RWPE1 (cell line): ENCODE measurements at regions not wholly inside any gene's neighbourhood (a gene's known extent, or its start where the extent isn't known, plus 50 kb on each side); places are given as distances from the start of the nearest gene placed in this dataset.
A peak's percentile ranks its signal among the peaks of the same experiment; 100 is the strongest.

Source experiments
- CTCF ChIA-PET: fragments of 350-600 bp; sonication (Branson Sonifier 250); formaldehyde crosslinking; extraction: SDS; loops from one replicate; lab custom pipeline; 2021; lab: Yijun Ruan, JAX
- POLR2A ChIA-PET: fragments of 400-600 bp; formaldehyde crosslinking; extraction: SDS; loops from one replicate; lab custom pipeline; 2020; ENCODE audit warnings: antibody characterized with exemption; ENCODE audit not compliant: low non-redundant PET; lab: Yijun Ruan, JAX
- DNase-seq: peaks from one replicate; pipeline ENCODE4 v3.0.0; 2012; ENCODE audit warnings: low spot score
- H3K27ac ChIP-seq: fragments of 450-650 bp; 2 replicates; pipeline ENCODE4 v1.5.1; 2017
- CTCF ChIP-seq: fragments of 450-650 bp; conservative IDR thresholded peaks from 2 replicates; pipeline ENCODE4 v1.5.1; 2017; ENCODE audit warnings: low read depth, mild to moderate bottlenecking

GRCh38 chr20:7741866-7742265, 198.4 kb downstream of the HAO1 start:
- no peak for TF ChIP-seq CTCF
- CTCF ChIA-PET: no interaction called here
- DNase-seq: no peak
- H3K27ac ChIP-seq: no peak overlapping the region
- POLR2A ChIA-PET: no interaction called here

GRCh38 chr20:7742479-7742878, 197.8 kb downstream of the HAO1 start:
- ChIA-PET CTCF (interaction anchor here (0.6 to 0.8 kb wide), 3 partner anchors 149 to 1301 kb away, joined by 4 to 5 read pairs (median 5); no protein-coding TSS in a partner anchor), POLR2A (no interaction called here)
- no peak for TF ChIP-seq CTCF
- H3K27ac ChIP-seq: no peak overlapping the region
- DNase-seq: peak; percentile 56

- no peak for TF ChIP-seq CTCF
- peak; percentile 5 for DNase-seq
- no peak overlapping the region for H3K27ac ChIP-seq
- CTCF ChIA-PET: interaction anchor here (0.9 to 1.3 kb wide), 2 partner anchors 196 to 334 kb away, joined by 3 read pairs; no protein-coding TSS in a partner anchor
- POLR2A ChIA-PET: no interaction called here
Observed at GRCh38 chr20:7744411-7744810, 195.8 kb downstream of the HAO1 start.

- ChIA-PET POLR2A (no interaction called here), CTCF (no interaction called here)
- TF ChIP-seq CTCF: no peak
- H3K27ac ChIP-seq: no peak overlapping the region
- no peak for DNase-seq
Observed at GRCh38 chr20:7748624-7749023, 191.6 kb downstream of the HAO1 start.

- POLR2A ChIA-PET: no interaction called here
Observed at GRCh38 chr20:7754102-7754501, 186.2 kb downstream of the HAO1 start.

GRCh38 chr20:7758406-7758805, 181.9 kb downstream of the HAO1 start:
- no peak for DNase-seq
- no peak for TF ChIP-seq CTCF
- H3K27ac ChIP-seq: no peak overlapping the region
- CTCF ChIA-PET: no interaction called here
- POLR2A ChIA-PET: no interaction called here

More at GRCh38 chr20:7754102-7754501, 186.2 kb downstream of the HAO1 start:
- no peak overlapping the region for H3K27ac ChIP-seq
- DNase-seq: no peak
- no peak for TF ChIP-seq CTCF
- CTCF ChIA-PET: no interaction called here
